NT2/D1 (cell line): ENCODE measurements at regions not wholly inside any gene's neighbourhood (a gene's known extent, or its start where the extent isn't known, plus 50 kb on each side); places are given as distances from the start of the nearest gene placed in this dataset.

Experiments
- YY1 ChIP-seq: IDR thresholded peaks from 2 replicates; pipeline ENCODE4 v1.6.1; 2011; ENCODE audit not compliant: insufficient read length, insufficient read depth
- ZNF274 ChIP-seq: IDR thresholded peaks from 2 replicates; pipeline ENCODE4 v1.6.1; 2011; ENCODE audit warnings: mild to moderate bottlenecking, low read depth, low read length

DNA sequence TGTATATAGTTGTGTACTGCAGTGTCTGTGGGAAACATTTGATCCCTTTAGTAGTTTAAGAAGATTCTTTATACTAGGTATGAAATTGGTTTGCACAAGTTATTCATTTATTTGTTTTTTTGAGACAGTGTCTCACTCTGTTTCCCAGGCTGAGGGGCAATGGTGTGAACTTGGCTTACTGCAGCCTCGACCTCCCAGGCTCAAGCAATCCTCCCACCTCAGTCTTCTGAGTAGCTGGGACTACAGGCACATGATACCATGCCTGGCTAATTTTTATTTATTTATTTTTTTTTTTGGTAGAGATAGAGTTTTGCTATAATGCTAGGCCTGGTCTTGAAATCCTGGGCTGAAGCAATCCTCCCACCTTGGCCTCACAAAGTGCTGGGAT is 209.4 kb downstream of the RASSF9 start:
- TF ChIP-seq ZNF274, result no peak
- no peak for TF ChIP-seq YY1
